Osteoblast (primary cell): ENCODE measurements at regions not wholly inside any gene's neighbourhood (a gene's known extent, or its start where the extent isn't known, plus 50 kb on each side); places are given as distances from the start of the nearest gene placed in this dataset.

ENCODE experiments used
- DNase-seq: peaks from one replicate; pipeline ENCODE4 v3.0.0; 2011; ENCODE audit warnings: low spot score, mixed read lengths; ENCODE audit not compliant: insufficient read length; ENCODE audit errors: missing footprints
- H2AFZ ChIP-seq: 2 replicates; pipeline ENCODE4 v1.6.0; 2011; ENCODE audit warnings: mild to moderate bottlenecking, low read length
- H3K27ac ChIP-seq: 2 replicates; pipeline ENCODE4 v1.5.1; 2011; ENCODE audit warnings: mild to moderate bottlenecking, low read depth, low read length, moderate library complexity
- H3K27me3 ChIP-seq: 2 replicates; pipeline ENCODE4 v1.6.0; 2012; ENCODE audit warnings: mild to moderate bottlenecking, control low read depth, inconsistent platforms, low read length, moderate library complexity; ENCODE audit not compliant: insufficient read depth
- H3K36me3 ChIP-seq: 2 replicates; pipeline ENCODE4 v1.5.1; 2011; ENCODE audit warnings: mild to moderate bottlenecking, low read length, control low read depth, moderate library complexity; ENCODE audit not compliant: insufficient read depth
- H3K4me1 ChIP-seq: 2 replicates; pipeline ENCODE4 v1.5.1; 2011; ENCODE audit warnings: mild to moderate bottlenecking, low read length, control low read depth, moderate library complexity; ENCODE audit not compliant: insufficient read depth
- H3K4me2 ChIP-seq: 2 replicates; pipeline ENCODE4 v1.6.0; 2011; ENCODE audit warnings: mild to moderate bottlenecking, low read length; ENCODE audit not compliant: insufficient read depth
- H3K4me3 ChIP-seq: fragments of 200-600 bp; sonication (generic); 3 replicates; pipeline ENCODE4 v1.5.1; 2012; ENCODE audit warnings: mild to moderate bottlenecking, low read length, inconsistent platforms; ENCODE audit not compliant: insufficient read depth
- H3K79me2 ChIP-seq: 2 replicates; pipeline ENCODE4 v1.6.0; 2012; ENCODE audit warnings: mild to moderate bottlenecking, low read length, control low read depth, inconsistent platforms; ENCODE audit not compliant: insufficient read depth
- H3K9me3 ChIP-seq: 2 replicates; pipeline ENCODE4 v1.5.1; 2011; ENCODE audit warnings: low read depth, low read length, control low read depth
- H4K20me1 ChIP-seq: 2 replicates; pipeline ENCODE4 v1.6.0; 2012; ENCODE audit warnings: mild to moderate bottlenecking, low read length, control low read depth; ENCODE audit not compliant: insufficient read depth
- TF ChIP-seq, protein P1 (sequence below): IDR thresholded peaks from 2 replicates; pipeline ENCODE4 v1.5.1; 2011; ENCODE audit warnings: mild to moderate bottlenecking, low read depth, low read length, moderate library complexity; ENCODE audit errors: extremely low read depth

DNA sequence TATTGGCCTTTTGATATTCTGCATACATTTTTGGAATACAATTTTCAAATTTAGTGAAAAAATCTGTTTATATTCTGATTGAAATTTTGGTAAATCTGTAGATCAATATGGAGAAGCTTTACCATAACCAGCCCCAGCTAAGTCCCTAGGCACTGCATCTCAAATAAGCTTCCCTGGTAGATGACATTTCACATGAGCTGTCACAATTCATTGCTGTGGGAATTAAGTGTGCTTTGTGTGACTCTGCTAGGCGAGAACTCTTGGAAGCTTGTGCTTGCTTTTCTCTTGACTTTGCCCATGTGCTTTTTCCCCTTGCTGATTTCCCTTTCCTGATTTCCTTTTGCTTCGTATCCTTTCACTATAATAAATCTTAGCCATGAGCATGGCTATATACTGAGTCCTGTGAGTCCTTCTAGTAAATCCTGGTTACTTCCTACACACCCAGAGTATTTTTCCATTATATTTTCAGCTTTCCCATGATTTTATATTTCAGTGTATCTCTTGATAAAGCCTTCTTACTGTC, 166.5 kb upstream of the MMS22L start:
- no peaks in the 10 kb centered on the region for H3K4me1 ChIP-seq

DNA sequence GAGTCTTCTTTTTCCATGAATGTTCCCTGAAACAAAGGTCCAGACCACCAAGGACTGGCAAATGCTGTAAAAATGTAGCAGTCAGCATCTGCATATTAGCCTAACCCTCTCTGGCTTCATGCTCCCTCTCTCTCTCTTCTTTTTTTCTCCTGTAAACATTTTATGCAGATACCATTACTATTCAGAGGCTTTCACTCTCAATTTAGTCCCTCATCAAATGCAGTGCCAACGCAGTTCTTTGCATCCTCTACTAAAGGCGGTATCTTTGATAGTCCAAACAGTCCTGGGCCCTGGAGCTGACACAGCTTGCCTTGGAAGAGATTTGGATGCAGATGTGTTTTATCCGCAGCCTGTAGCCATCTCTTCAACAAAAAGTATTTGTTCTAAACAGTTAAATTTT, 167.1 kb upstream of the MMS22L start:
- Histone ChIP-seq H3K79me2 (no peaks in the 10 kb centered on the region), H2AFZ (no peak overlapping the region), H3K27me3 (no peaks in the 10 kb centered on the region), H3K4me3 (no peak overlapping the region), H3K27ac (no peak overlapping the region), H3K9me3 (no peaks in the 10 kb centered on the region), H3K36me3 (no peaks in the 10 kb centered on the region), H4K20me1 (no peaks in the 10 kb centered on the region), H3K4me2 (no peak overlapping the region), H3K4me1 (no peaks in the 10 kb centered on the region)
- TF ChIP-seq, protein P1, sequence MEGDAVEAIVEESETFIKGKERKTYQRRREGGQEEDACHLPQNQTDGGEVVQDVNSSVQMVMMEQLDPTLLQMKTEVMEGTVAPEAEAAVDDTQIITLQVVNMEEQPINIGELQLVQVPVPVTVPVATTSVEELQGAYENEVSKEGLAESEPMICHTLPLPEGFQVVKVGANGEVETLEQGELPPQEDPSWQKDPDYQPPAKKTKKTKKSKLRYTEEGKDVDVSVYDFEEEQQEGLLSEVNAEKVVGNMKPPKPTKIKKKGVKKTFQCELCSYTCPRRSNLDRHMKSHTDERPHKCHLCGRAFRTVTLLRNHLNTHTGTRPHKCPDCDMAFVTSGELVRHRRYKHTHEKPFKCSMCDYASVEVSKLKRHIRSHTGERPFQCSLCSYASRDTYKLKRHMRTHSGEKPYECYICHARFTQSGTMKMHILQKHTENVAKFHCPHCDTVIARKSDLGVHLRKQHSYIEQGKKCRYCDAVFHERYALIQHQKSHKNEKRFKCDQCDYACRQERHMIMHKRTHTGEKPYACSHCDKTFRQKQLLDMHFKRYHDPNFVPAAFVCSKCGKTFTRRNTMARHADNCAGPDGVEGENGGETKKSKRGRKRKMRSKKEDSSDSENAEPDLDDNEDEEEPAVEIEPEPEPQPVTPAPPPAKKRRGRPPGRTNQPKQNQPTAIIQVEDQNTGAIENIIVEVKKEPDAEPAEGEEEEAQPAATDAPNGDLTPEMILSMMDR: no peak
- no peak for DNase-seq

More for the DNA sequence above, 166.5 kb upstream of the MMS22L start:
- H3K4me3 ChIP-seq: no peak overlapping the region
- H3K9me3 ChIP-seq: no peaks in the 10 kb centered on the region
- TF ChIP-seq, protein P1: no peak
- no peaks in the 10 kb centered on the region for H3K36me3 ChIP-seq
- no peaks in the 10 kb centered on the region for H3K79me2 ChIP-seq
- H3K27ac ChIP-seq: no peak overlapping the region
- H3K4me2 ChIP-seq: no peak overlapping the region
- H2AFZ ChIP-seq: no peak overlapping the region
- DNase-seq: no peak
- no peaks in the 10 kb centered on the region for H4K20me1 ChIP-seq
- H3K27me3 ChIP-seq: no peaks in the 10 kb centered on the region

DNA sequence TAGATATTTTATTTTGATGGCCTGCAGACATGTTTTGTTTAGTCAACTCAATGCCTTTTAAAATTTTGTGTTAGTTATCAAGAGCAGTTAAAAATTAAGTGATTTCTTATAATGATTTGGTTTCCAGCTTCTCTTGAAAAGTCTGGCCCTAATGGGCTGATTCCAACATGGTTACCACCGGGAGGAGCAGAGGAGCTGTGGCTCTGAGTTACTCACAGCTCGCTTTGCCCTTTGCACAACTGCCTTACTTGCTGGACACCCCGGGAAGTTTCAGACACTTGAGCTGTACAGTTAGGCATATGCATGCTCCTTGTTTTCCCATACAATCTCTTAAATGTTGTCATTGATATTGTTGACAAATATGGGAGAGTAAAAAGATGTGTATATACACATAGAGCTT, 173.1 kb upstream of the MMS22L start:
- H3K27ac ChIP-seq: no peak overlapping the region
- no peak for DNase-seq
- H3K79me2 ChIP-seq: no peaks in the 10 kb centered on the region
- H4K20me1 ChIP-seq: no peaks in the 10 kb centered on the region
- no peaks in the 10 kb centered on the region for H3K27me3 ChIP-seq
- H2AFZ ChIP-seq: no peak overlapping the region
- no peaks in the 10 kb centered on the region for H3K9me3 ChIP-seq
- H3K4me1 ChIP-seq: no peaks in the 10 kb centered on the region
- TF ChIP-seq, protein P1: no peak
- no peak overlapping the region for H3K4me3 ChIP-seq
- no peaks in the 10 kb centered on the region for H3K36me3 ChIP-seq
- H3K4me2 ChIP-seq: no peak overlapping the region

DNA sequence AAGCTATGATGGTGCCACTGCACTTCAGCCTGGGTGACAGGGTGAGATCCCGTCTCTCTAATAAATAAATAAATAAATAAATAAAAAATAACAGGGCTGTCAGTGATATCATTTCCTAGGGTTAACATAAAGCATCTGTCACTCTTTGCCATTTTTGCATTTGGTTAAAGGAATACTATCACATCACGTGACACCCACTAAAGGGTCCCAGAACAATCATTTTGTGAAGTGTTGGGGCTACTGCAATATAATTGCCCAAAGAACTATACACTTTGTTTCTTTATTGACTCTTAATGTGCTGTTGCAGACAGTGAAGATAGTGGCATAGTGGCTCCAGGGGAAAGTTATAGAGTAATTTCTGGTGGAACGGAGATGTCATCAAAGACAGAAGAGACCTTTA, 176.5 kb upstream of the MMS22L start:
- Histone ChIP-seq H3K27ac (no peak overlapping the region), H3K27me3 (no peaks in the 10 kb centered on the region), H3K79me2 (no peaks in the 10 kb centered on the region), H2AFZ (no peak overlapping the region), H3K9me3 (no peaks in the 10 kb centered on the region), H3K36me3 (no peaks in the 10 kb centered on the region), H3K4me3 (no peak overlapping the region), H4K20me1 (no peaks in the 10 kb centered on the region), H3K4me2 (no peak overlapping the region), H3K4me1 (no peaks in the 10 kb centered on the region)
- TF ChIP-seq, protein P1: no peak
- no peak for DNase-seq
